HepG2 (cell line): ENCODE measurements at regions not wholly inside any gene's neighbourhood (a gene's known extent, or its start where the extent isn't known, plus 50 kb on each side); places are given as distances from the start of the nearest gene placed in this dataset.

Experiments used
- ATAC-seq: fragments of 200-7000 bp; cut with Tn5 transposase; 3 replicates; pipeline ENCODE4 v1.9.1; 2020; ENCODE audit warnings: mild to moderate bottlenecking, moderate library complexity
- BruUV-seq: library from RNA; stranded (reverse); fragments of 400-500 nt; replicated peaks from 2 replicates; lab custom pipeline; 2021; lab: Mats Ljungman, UMichigan
- CTCF ChIA-PET: fragments of 300-600 bp; formaldehyde crosslinking; extraction: SDS; loops from one replicate; lab custom pipeline; 2021; ENCODE audit warnings: low total read pairs, inconsistent platforms, low intra/inter-chr PET ratio; lab: Yijun Ruan, JAX
- POLR2A ChIA-PET: fragments of 350-600 bp; sonication (Branson Sonifier 250); formaldehyde crosslinking; loops from one replicate; lab custom pipeline; 2020; ENCODE audit warnings: antibody characterized with exemption, inconsistent platforms; lab: Yijun Ruan, JAX
- DNase-seq: peaks from one replicate; pipeline ENCODE4 v3.0.0-alpha.2; 2015; ENCODE audit warnings: low spot score
- FAIRE-seq: peaks from 3 replicates; lab custom pipeline; 2011; peaks lifted over from hg19 to GRCh38; lab: Jason Lieb, UNC
- H2AFZ ChIP-seq: one replicate; pipeline ENCODE4 v1.6.1; 2011; ENCODE audit warnings: low read length, inconsistent platforms
- H3K27ac ChIP-seq: fragments of 300-600 bp; 3 replicates; pipeline ENCODE4 v1.8.0; 2011; ENCODE audit warnings: mixed run types, mild to moderate bottlenecking, mixed read lengths, low read length, inconsistent platforms; ENCODE audit not compliant: insufficient read depth; ENCODE audit errors: extremely low read length
- H3K27me3 ChIP-seq, 2 experiments: fragments of 200-600 bp in 1 of 2; 2 replicates in 1 of 2; 3 replicates in 1 of 2; pipeline versions ENCODE4 v1.6.0 to v1.8.0; 2011; ENCODE audit warnings: low read length in 2 of 2, mild to moderate bottlenecking in 2 of 2, moderate library complexity in 2 of 2, inconsistent platforms in 1 of 2; ENCODE audit not compliant: insufficient read depth in 2 of 2, control insufficient read depth in 1 of 2
- H3K36me3 ChIP-seq, 2 experiments: fragments of 200-600 bp in 1 of 2; replicated peaks in 1 of 2; 2 replicates in 1 of 2; 3 replicates in 1 of 2; pipeline versions ENCODE4 v1.5.1 to v1.8.0; 2011; ENCODE audit warnings: low read length in 2 of 2, inconsistent platforms in 1 of 2; ENCODE audit not compliant: insufficient read depth in 2 of 2, control insufficient read depth in 1 of 2
- H3K4me1 ChIP-seq: 2 replicates; pipeline ENCODE4 v1.5.1; 2012; ENCODE audit warnings: low read length, inconsistent platforms; ENCODE audit not compliant: insufficient read depth
- H3K4me2 ChIP-seq: 2 replicates; pipeline ENCODE4 v1.6.0; 2011; ENCODE audit warnings: low read depth, low read length, inconsistent platforms
- H3K4me3 ChIP-seq, 3 experiments: fragments of 200-600 bp in 1 of 3; sonication (generic), shearing (Covaris generic) in 1 of 3; replicated peaks in 1 of 3; 2 replicates each; pipeline ENCODE4 v1.5.1; 2011 to 2016; ENCODE audit warnings: low read length in 3 of 3, inconsistent platforms in 2 of 3, low read depth in 2 of 3, mild to moderate bottlenecking in 2 of 3, control low read depth in 1 of 3, mixed read lengths in 1 of 3; ENCODE audit not compliant: insufficient read depth in 1 of 3
- H3K79me2 ChIP-seq: one replicate; pipeline ENCODE4 v1.6.1; 2011; ENCODE audit warnings: low read length, inconsistent platforms; ENCODE audit not compliant: insufficient read depth
- H3K9ac ChIP-seq: 2 replicates; pipeline ENCODE4 v1.6.0; 2011; ENCODE audit warnings: mild to moderate bottlenecking, low read depth, low read length, inconsistent platforms; ENCODE audit not compliant: insufficient read depth
- H3K9me3 ChIP-seq: 2 replicates; pipeline ENCODE4 v1.5.1; 2012; ENCODE audit warnings: mild to moderate bottlenecking, low read length
- H4K20me1 ChIP-seq: 2 replicates; pipeline ENCODE4 v1.6.0; 2011; ENCODE audit warnings: inconsistent platforms, mild to moderate bottlenecking, low read length, moderate library complexity; ENCODE audit not compliant: insufficient read depth
- GATAD1 ChIP-seq: IDR thresholded peaks from 2 replicates; pipeline ENCODE4 v1.6.1; 2016; ENCODE audit warnings: missing genetic modification reagents, missing compliant biosample characterization
- IRX3 ChIP-seq: sonication (generic); formaldehyde crosslinking; IDR thresholded peaks from 2 replicates; pipeline ENCODE4 v1.8.1; 2023; ENCODE audit warnings: mild to moderate bottlenecking, low read depth, missing genetic modification reagents, borderline replicate concordance
- ISL2 ChIP-seq: sonication (generic); formaldehyde crosslinking; IDR thresholded peaks from 2 replicates; pipeline ENCODE4 v1.5.0; 2020; ENCODE audit warnings: missing genetic modification reagents
- MEIS2 ChIP-seq: sonication (generic); formaldehyde crosslinking; IDR thresholded peaks from 2 replicates; pipeline ENCODE4 v1.9.0; 2021; ENCODE audit warnings: mild to moderate bottlenecking, missing genetic modification reagents
- NAIF1 ChIP-seq: sonication (generic); formaldehyde crosslinking; IDR thresholded peaks from 2 replicates; pipeline ENCODE4 v1.5.0; 2020; ENCODE audit warnings: mild to moderate bottlenecking, missing genetic modification reagents, borderline replicate concordance
- PHF20 ChIP-seq: sonication (generic); formaldehyde crosslinking; IDR thresholded peaks from 2 replicates; pipeline ENCODE4 v1.5.0; 2020; ENCODE audit warnings: mild to moderate bottlenecking, missing genetic modification reagents
- REL ChIP-seq: sonication (generic); formaldehyde crosslinking; conservative IDR thresholded peaks from 2 replicates; pipeline ENCODE4 v1.8.0; 2022; ENCODE audit warnings: mild to moderate bottlenecking, missing genetic modification reagents, moderate library complexity
- SNRNP70 ChIP-seq: fragments of 200-400 bp; formaldehyde crosslinking; IDR thresholded peaks from 2 replicates; pipeline ENCODE4 v1.6.1; 2017; ENCODE audit warnings: mild to moderate bottlenecking, low read depth, low read length, moderate library complexity
- SRY ChIP-seq: sonication (generic); formaldehyde crosslinking; IDR thresholded peaks from 2 replicates; pipeline ENCODE4 v1.8.0; 2022; ENCODE audit warnings: mild to moderate bottlenecking, missing genetic modification reagents
- ZNF121 ChIP-seq: sonication (generic); formaldehyde crosslinking; IDR thresholded peaks from 2 replicates; pipeline ENCODE4 v1.5.0; 2020; ENCODE audit warnings: mild to moderate bottlenecking, missing genetic modification reagents
- ZNF263 ChIP-seq: sonication (generic); formaldehyde crosslinking; IDR thresholded peaks from 2 replicates; pipeline ENCODE4 v1.4.0; 2020; ENCODE audit warnings: missing genetic modification reagents
- ZNF546 ChIP-seq: sonication (generic); formaldehyde crosslinking; conservative IDR thresholded peaks from 2 replicates; pipeline ENCODE4 v1.8.1; 2023; ENCODE audit warnings: mild to moderate bottlenecking, missing genetic modification reagents
- WGBS: methylation state at CpG from one replicate; pipeline ENCODE4 v1.1.6; 2017; ENCODE audit warnings: low lambda C conversion rate; 5-methylcytosine and 5-hydroxymethylcytosine counted together
- in situ Hi-C: cut with HindIII; loops from 2 replicates; pipeline ENCODE4 v1.10.0; 2017; ENCODE audit warnings: low pct_unique_long_range_greater_than_20kb; ENCODE audit not compliant: extremely low pct_ligation_motif_present
- intact Hi-C: fragments of 100-400 bp; cut with micrococcal nuclease; formaldehyde crosslinking; loops from one replicate; pipeline ENCODE4 v1.10.0; 2022; ENCODE audit not compliant: unreplicated experiment
- TF ChIP-seq, protein P1 (sequence below): sonication (generic); formaldehyde crosslinking; IDR thresholded peaks from 2 replicates; pipeline ENCODE4 v1.8.1; 2023; ENCODE audit warnings: mild to moderate bottlenecking, inconsistent platforms, moderate library complexity, missing genetic modification reagents, borderline replicate concordance
- TF ChIP-seq, protein P2 (sequence below): fragments of 450-650 bp; IDR thresholded peaks from 2 replicates; pipeline ENCODE4 v1.6.1; 2016
- TF ChIP-seq, protein P3 (sequence below), 2 experiments: fragments of 450-650 bp in 1 of 2; sonication (generic) in 1 of 2; formaldehyde crosslinking; IDR thresholded peaks; 2 replicates each; pipeline versions ENCODE4 v1.5.0 to v1.8.0; 2020 to 2022; ENCODE audit warnings: mild to moderate bottlenecking in 1 of 2, missing genetic modification reagents in 1 of 2
- TF ChIP-seq, protein P4 (sequence below): sonication (generic); formaldehyde crosslinking; IDR thresholded peaks from 2 replicates; pipeline ENCODE4 v1.5.0; 2020; ENCODE audit warnings: missing genetic modification reagents, mild to moderate bottlenecking, borderline replicate concordance
- TF ChIP-seq, protein P5 (sequence below): sonication (generic); formaldehyde crosslinking; conservative IDR thresholded peaks from 2 replicates; pipeline ENCODE4 v1.8.1; 2023; ENCODE audit warnings: missing genetic modification reagents
- TF ChIP-seq, protein P6 (sequence below): sonication (generic); formaldehyde crosslinking; IDR thresholded peaks from 2 replicates; pipeline ENCODE4 v1.8.1; 2023; ENCODE audit warnings: mild to moderate bottlenecking, missing genetic modification reagents

DNA sequence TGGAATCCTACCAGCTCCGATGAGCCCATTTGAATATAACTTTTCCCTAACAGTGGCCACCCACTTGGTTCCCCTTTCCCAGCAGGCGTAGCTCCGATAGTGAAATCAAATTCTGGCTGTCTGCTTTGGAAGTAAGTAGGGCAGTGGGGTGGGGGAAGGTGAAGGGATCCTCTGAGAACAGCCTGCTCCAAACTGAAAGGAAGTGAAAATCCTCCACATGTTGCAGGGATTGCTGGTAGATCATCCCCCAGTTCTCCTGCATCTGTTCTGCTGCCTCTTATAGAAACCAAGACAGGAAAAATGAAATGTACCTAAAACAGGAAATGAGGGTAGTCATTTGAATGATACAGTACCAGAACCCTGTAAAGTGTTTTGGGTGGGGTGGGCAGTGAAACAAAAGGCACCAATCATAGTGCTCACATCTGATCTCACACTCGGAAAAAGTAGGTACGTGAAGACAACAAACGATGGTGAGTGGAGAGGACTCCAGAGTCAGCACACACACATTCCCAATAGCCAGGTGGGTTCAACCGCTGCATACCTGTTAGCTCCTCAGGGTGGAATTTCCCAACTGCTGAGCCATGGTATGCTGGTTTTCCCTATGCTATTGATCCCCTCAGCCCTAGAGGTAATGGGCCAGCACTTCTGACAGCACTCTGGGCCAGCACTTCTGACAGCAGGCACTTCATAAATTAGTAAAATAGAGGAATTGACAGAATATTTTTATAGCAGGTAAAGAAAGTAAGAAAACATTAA is 304.9 kb upstream of the ADAMTS9 start (continued):
- TF ChIP-seq SNRNP70 (no peak), MEIS2 (CRISPR knock-in tag) (no peak), GATAD1 (CRISPR knock-in tag) (no peak)
- TF ChIP-seq, protein P1, sequence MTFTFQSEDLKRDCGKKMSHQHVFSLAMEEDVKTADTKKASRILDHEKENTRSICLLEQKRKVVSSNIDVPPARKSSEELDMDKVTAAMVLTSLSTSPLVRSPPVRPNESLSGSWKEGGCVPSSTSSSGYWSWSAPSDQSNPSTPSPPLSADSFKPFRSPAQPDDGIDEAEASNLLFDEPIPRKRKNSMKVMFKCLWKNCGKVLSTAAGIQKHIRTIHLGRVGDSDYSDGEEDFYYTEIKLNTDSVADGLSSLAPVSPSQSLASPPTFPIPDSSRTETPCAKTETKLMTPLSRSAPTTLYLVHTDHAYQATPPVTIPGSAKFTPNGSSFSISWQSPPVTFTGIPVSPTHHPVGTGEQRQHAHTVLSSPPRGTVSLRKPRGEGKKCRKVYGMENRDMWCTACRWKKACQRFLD = no peak

DNA sequence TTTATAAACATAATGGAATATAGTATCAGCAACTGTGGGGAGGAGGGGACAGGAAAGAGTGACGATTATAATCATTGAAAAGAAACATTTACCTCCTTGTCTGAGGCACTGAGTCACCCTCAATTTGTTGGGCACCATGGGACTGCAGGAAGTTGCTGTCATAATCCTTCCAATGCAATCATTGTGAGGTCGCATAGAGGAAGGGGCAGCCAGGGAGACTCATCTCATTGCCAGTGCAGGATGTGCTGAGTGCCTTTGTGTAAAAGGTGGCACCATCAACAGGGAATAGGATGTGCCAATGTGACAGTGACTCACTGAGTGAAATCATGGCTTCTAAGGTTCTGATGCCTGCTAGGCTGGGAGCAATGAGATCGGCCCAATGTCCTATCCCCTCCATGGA is 300.4 kb upstream of the ADAMTS9 start:
- WGBS = 1% methylated on average over 3 of the region's 3 CpGs
- H3K4me2 ChIP-seq = no peak overlapping the region
- POLR2A ChIA-PET = no interaction called here
- H3K4me1 ChIP-seq = no peaks in the 10 kb centered on the region
- H3K27ac ChIP-seq = no peak overlapping the region
- BruUV-seq = no TSS peak
- intact Hi-C loops = no loop called here
- ATAC-seq (no peak), DNase-seq (no peak), FAIRE-seq (no peak)
- no peaks in the 10 kb centered on the region; a peak in 1 of 5 replicates for H3K27me3 ChIP-seq
- no peak overlapping the region for H3K9ac ChIP-seq
- CTCF ChIA-PET = no interaction called here
- no peaks in the 10 kb centered on the region for H3K9me3 ChIP-seq
- in situ Hi-C loops = no loop called here
- no peaks in the 10 kb centered on the region for H3K79me2 ChIP-seq
- no peaks in the 10 kb centered on the region for H4K20me1 ChIP-seq
- H3K36me3 ChIP-seq = no peaks in the 10 kb centered on the region
- no peak overlapping the region for H2AFZ ChIP-seq
- H3K4me3 ChIP-seq = no peak overlapping the region
- no peak for TF ChIP-seq ISL2 (CRISPR knock-in tag)
- TF ChIP-seq, protein P2, sequence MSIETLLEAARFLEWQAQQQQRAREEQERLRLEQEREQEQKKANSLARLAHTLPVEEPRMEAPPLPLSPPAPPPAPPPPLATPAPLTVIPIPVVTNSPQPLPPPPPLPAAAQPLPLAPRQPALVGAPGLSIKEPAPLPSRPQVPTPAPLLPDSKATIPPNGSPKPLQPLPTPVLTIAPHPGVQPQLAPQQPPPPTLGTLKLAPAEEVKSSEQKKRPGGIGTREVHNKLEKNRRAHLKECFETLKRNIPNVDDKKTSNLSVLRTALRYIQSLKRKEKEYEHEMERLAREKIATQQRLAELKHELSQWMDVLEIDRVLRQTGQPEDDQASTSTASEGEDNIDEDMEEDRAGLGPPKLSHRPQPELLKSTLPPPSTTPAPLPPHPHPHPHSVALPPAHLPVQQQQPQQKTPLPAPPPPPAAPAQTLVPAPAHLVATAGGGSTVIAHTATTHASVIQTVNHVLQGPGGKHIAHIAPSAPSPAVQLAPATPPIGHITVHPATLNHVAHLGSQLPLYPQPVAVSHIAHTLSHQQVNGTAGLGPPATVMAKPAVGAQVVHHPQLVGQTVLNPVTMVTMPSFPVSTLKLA = no peak
- no peak for TF ChIP-seq SRY
- TF ChIP-seq ZNF121 (CRISPR knock-in tag) = no peak
- TF ChIP-seq, protein P3, sequence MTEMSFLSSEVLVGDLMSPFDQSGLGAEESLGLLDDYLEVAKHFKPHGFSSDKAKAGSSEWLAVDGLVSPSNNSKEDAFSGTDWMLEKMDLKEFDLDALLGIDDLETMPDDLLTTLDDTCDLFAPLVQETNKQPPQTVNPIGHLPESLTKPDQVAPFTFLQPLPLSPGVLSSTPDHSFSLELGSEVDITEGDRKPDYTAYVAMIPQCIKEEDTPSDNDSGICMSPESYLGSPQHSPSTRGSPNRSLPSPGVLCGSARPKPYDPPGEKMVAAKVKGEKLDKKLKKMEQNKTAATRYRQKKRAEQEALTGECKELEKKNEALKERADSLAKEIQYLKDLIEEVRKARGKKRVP (CRISPR knock-in tag; IDR thresholded peaks at IDR 0.05) = no peak
- TF ChIP-seq ZNF546 (CRISPR knock-in tag) = no peak
- TF ChIP-seq ZNF263 (CRISPR knock-in tag) = no peak
- TF ChIP-seq NAIF1 (CRISPR knock-in tag) = no peak
- TF ChIP-seq, protein P4, sequence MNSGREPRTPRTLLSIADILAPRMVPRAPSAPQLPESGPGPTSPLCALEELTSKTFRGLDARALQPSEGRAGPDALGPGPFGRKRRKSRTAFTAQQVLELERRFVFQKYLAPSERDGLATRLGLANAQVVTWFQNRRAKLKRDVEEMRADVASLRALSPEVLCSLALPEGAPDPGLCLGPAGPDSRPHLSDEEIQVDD = no peak
- TF ChIP-seq, protein P5, sequence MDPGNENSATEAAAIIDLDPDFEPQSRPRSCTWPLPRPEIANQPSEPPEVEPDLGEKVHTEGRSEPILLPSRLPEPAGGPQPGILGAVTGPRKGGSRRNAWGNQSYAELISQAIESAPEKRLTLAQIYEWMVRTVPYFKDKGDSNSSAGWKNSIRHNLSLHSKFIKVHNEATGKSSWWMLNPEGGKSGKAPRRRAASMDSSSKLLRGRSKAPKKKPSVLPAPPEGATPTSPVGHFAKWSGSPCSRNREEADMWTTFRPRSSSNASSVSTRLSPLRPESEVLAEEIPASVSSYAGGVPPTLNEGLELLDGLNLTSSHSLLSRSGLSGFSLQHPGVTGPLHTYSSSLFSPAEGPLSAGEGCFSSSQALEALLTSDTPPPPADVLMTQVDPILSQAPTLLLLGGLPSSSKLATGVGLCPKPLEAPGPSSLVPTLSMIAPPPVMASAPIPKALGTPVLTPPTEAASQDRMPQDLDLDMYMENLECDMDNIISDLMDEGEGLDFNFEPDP (CRISPR knock-in tag) = no peak
- no peak for TF ChIP-seq PHF20
- TF ChIP-seq IRX3 (CRISPR knock-in tag) = no peak
- TF ChIP-seq, protein P6, sequence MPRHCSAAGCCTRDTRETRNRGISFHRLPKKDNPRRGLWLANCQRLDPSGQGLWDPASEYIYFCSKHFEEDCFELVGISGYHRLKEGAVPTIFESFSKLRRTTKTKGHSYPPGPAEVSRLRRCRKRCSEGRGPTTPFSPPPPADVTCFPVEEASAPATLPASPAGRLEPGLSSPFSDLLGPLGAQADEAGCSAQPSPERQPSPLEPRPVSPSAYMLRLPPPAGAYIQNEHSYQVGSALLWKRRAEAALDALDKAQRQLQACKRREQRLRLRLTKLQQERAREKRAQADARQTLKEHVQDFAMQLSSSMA = no peak
- no peak for TF ChIP-seq REL
